Glutamatergic neuron (in vitro differentiated cells): ENCODE measurements at regions not wholly inside any gene's neighbourhood (a gene's known extent, or its start where the extent isn't known, plus 50 kb on each side); places are given as distances from the start of the nearest gene placed in this dataset.

Source experiments
- DNase-seq: peaks from one replicate; pipeline ENCODE4 v3.0.0; 2022
- H3K27ac Mint-ChIP-seq: one replicate; pipeline ENCODE4 v1.8.0; 2020; ENCODE audit warnings: mild to moderate bottlenecking, mixed read lengths, inconsistent platforms; ENCODE audit not compliant: unreplicated experiment
- H3K27me3 Mint-ChIP-seq: one replicate; pipeline ENCODE4 v1.8.0; 2020; ENCODE audit warnings: mild to moderate bottlenecking, moderate library complexity, mixed read lengths, inconsistent platforms; ENCODE audit not compliant: unreplicated experiment
- H3K36me3 Mint-ChIP-seq: one replicate; pipeline ENCODE4 v1.8.0; 2020; ENCODE audit warnings: mild to moderate bottlenecking, mixed read lengths, inconsistent platforms; ENCODE audit not compliant: unreplicated experiment
- H3K4me1 Mint-ChIP-seq: one replicate; pipeline ENCODE4 v1.8.0; 2020; ENCODE audit warnings: mild to moderate bottlenecking, low read depth, mixed read lengths, inconsistent platforms; ENCODE audit not compliant: unreplicated experiment
- H3K4me3 Mint-ChIP-seq: one replicate; pipeline ENCODE4 v1.8.0; 2020; ENCODE audit warnings: mild to moderate bottlenecking, mixed read lengths, inconsistent platforms; ENCODE audit not compliant: unreplicated experiment
- H3K9me3 Mint-ChIP-seq: one replicate; pipeline ENCODE4 v1.8.0; 2020; ENCODE audit warnings: mild to moderate bottlenecking, moderate library complexity, mixed read lengths, inconsistent platforms; ENCODE audit not compliant: unreplicated experiment
- TF ChIP-seq, protein P1 (sequence below): fragments of 200-600 bp; sonication (generic); IDR thresholded peaks from one replicate; pipeline ENCODE4 v1.5.0; 2021; ENCODE audit not compliant: partially characterized antibody, unreplicated experiment

DNA sequence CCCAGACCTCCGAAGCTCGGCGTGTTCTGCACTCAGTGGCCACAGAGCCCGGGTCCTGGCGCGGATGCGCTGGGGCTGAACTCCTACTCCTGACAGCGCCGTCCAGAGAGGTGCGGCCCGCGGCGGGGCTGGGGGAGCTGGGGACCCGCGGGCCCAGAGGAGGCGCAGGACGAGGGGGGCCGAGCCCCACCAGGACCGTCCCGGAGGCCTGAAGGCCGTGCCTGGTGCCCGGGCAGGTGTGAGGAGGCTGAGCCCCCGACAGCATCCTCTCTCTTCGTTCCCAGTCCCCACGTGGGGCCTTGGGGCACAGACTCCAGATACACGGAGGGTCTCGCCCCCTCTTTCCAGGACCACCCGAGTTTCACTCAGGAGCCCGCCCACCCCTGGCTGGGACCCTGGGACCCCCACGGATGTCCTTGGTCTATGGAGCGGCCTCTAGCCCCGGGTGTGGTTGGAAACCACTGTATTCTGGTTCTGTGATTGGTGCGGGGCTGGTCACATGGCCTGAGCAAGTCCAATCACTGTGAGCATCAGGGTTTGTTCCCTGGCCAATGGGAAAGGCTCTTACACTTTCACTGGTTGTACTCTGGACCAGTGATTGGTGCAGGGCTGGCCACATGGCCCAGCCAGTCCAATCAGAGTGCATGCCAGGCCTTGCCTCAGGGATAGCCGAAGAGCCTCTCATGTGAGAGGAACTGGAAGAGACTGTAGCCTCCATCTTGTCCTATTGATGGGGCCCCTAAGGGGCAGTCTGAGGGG, 217.6 kb upstream of the SFSWAP start:
- TF ChIP-seq, protein P1, sequence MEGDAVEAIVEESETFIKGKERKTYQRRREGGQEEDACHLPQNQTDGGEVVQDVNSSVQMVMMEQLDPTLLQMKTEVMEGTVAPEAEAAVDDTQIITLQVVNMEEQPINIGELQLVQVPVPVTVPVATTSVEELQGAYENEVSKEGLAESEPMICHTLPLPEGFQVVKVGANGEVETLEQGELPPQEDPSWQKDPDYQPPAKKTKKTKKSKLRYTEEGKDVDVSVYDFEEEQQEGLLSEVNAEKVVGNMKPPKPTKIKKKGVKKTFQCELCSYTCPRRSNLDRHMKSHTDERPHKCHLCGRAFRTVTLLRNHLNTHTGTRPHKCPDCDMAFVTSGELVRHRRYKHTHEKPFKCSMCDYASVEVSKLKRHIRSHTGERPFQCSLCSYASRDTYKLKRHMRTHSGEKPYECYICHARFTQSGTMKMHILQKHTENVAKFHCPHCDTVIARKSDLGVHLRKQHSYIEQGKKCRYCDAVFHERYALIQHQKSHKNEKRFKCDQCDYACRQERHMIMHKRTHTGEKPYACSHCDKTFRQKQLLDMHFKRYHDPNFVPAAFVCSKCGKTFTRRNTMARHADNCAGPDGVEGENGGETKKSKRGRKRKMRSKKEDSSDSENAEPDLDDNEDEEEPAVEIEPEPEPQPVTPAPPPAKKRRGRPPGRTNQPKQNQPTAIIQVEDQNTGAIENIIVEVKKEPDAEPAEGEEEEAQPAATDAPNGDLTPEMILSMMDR = no peak
- peaks cover 2% of the 10 kb centered on the region for H3K9me3 Mint-ChIP-seq
- peaks cover 3% of the 10 kb centered on the region for H3K27me3 Mint-ChIP-seq
- no peak for DNase-seq
- no peaks in the 10 kb centered on the region for H3K36me3 Mint-ChIP-seq
- no peak overlapping the region for H3K27ac Mint-ChIP-seq
- no peaks in the 10 kb centered on the region for H3K4me1 Mint-ChIP-seq
- no peak overlapping the region for H3K4me3 Mint-ChIP-seq

DNA sequence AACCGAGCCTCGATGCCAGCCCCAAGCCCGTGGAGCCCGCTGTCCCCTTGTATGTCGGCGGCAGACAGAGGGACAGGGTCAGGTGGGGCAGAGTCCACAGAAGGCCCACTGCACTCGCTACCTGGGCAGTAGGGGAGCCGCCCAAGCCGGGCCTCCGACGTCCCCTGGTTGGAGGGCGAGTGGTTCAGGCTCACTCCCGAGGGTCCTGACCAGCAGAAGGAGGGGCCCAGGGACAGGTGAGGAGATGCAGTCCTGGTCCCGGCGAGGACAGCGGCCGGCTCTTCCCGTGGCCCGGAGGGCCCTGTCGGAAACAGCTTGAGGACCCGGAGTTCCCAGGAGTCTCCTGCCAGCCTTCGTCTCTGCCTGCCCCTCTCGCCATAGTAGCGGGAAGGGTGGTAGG, 216.7 kb upstream of the SFSWAP start:
- Mint-ChIP-seq H3K36me3 (no peaks in the 10 kb centered on the region), H3K27ac (no peak overlapping the region), H3K9me3 (peaks cover 2% of the 10 kb centered on the region), H3K4me3 (no peak overlapping the region), H3K4me1 (no peaks in the 10 kb centered on the region), H3K27me3 (peaks cover 3% of the 10 kb centered on the region)
- TF ChIP-seq, protein P1 = no peak
- no peak for DNase-seq

DNA sequence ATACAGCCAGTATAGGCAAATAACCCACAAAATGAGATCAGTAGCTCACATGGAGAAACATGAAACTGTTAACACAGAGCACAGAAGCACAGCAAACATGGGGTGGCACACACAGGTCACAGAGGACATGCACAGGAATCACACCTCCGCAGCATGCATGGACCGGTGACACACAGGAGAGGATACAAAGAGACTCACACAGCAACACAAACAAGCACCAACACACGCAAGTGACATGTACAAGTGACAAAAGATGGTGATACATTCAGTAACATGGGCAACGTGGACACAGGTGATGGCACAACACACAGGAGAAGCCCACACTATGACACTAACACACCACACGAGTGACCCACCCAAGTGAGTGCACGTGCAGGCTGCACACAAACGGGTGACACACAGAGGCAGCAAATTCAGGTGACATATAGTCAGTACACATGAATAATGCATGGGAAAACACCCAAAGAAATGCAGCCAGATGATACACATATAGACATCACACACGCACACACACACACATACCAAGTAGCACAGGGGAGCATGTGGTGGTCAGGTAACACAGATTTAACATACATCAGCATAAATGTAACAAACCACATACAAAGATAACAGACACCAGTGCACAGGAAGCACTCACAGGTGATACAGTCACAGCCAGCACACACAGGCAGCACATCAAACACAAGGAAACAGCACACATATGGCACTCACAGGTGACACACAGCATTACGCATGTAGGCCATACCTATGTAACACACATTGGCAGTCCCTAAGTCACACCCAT, 216.0 kb upstream of the SFSWAP start:
- Mint-ChIP-seq H3K27me3 (peaks cover 3% of the 10 kb centered on the region), H3K4me3 (no peak overlapping the region), H3K36me3 (no peaks in the 10 kb centered on the region), H3K4me1 (no peaks in the 10 kb centered on the region), H3K27ac (no peak overlapping the region), H3K9me3 (peaks cover 2% of the 10 kb centered on the region)
- no peak for DNase-seq
- TF ChIP-seq, protein P1 = no peak

DNA sequence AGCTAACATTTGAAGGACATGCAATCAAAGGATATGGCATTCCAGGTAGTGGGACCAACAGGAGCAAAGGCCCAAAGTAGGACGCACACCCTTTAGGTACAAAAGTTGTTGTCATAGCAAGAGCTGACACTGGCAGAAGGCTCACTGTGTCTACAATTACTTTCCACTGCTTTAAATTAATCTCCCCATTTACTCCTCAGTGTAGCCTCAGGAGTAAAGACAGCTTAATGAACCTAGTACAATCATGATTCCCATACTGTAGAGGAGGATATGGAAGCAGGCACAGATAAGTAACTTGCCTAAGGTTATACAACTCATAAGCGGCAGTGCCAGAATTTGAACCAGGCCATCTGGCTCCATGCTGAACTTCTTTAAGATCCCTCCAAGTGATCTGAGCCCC, 212.9 kb upstream of the SFSWAP start:
- no peaks in the 10 kb centered on the region for H3K36me3 Mint-ChIP-seq
- TF ChIP-seq, protein P1 = no peak
- peaks cover 1% of the 10 kb centered on the region for H3K27me3 Mint-ChIP-seq
- no peak overlapping the region for H3K27ac Mint-ChIP-seq
- no peak overlapping the region for H3K4me3 Mint-ChIP-seq
- no peak for DNase-seq
- H3K4me1 Mint-ChIP-seq = no peaks in the 10 kb centered on the region
- peaks cover 2% of the 10 kb centered on the region for H3K9me3 Mint-ChIP-seq
